ENCODE measurements at regions not wholly inside any gene's neighbourhood (a gene's known extent, or its start where the extent isn't known, plus 50 kb on each side); places are given as distances from the start of the nearest gene placed in this dataset.

- no peak for TF ChIP-seq CTCF (IDR thresholded peaks at IDR 0.05 in 2 of 3, conservative IDR thresholded peaks at IDR 0.05 in 1 of 3; ENCODE audit: control insufficient read depth in 2 of 3, extremely low read depth in 1 of 3, insufficient read depth in 1 of 3, low read depth in 3 of 3, low read length in 3 of 3)
- no peak for TF ChIP-seq SUZ12 (IDR thresholded peaks at IDR 0.05; ENCODE audit: unreplicated experiment)
- TF ChIP-seq EZH2 (IDR thresholded peaks at IDR 0.05; ENCODE audit: borderline replicate concordance, control insufficient read depth, low read depth, low read length), result no peak
- TF ChIP-seq EP300 (IDR thresholded peaks at IDR 0.05; ENCODE audit: borderline replicate concordance in 1 of 2, control insufficient read depth in 1 of 2, low read depth in 2 of 2, low read length in 2 of 2), result no peak
- TF ChIP-seq POLR2A (IDR thresholded peaks at IDR 0.05; ENCODE audit: low read depth, low read length), result no peak
Measured at GRCh38 chr6:27176096-27176495, 71.4 kb upstream of the PRSS16 start.
